ENCODE measurements at regions not wholly inside any gene's neighbourhood (a gene's known extent, or its start where the extent isn't known, plus 50 kb on each side); places are given as distances from the start of the nearest gene placed in this dataset.

GRCh38 chr16:88283596-88283995 is 99.2 kb upstream of the ZNF469 start:
- Histone ChIP-seq H2BK120ac (ENCODE audit: low read depth, low read length) (no peak overlapping the region), H3K27me3 (ENCODE audit: control insufficient read depth in 3 of 3, insufficient read depth in 3 of 3, low read depth in 1 of 3, low read length in 3 of 3) (no peaks in the 10 kb centered on the region), H2BK12ac (ENCODE audit: low read length) (no peak overlapping the region), H3K4ac (ENCODE audit: low read length) (no peak overlapping the region), H3K14ac (ENCODE audit: low read length) (no peak overlapping the region), H3K36me3 (replicated peaks in 1 of 2; ENCODE audit: control insufficient read depth in 2 of 2, insufficient read depth in 2 of 2, low read length in 2 of 2) (no peaks in the 10 kb centered on the region), H3K9me3 (replicated peaks in 1 of 2; ENCODE audit: control insufficient read depth in 2 of 2, insufficient read depth in 1 of 2, low read depth in 1 of 2, low read length in 2 of 2) (peaks cover 31 to 32% of the 10 kb centered on the region in 2 donors), H3K9ac (ENCODE audit: low read depth, low read length, poor library complexity) (no peak overlapping the region), H3K18ac (ENCODE audit: low read length) (no peak overlapping the region), H3K4me2 (ENCODE audit: insufficient read depth, low read length, poor library complexity, severe bottlenecking) (no peak overlapping the region), H3K27ac (replicated peaks; ENCODE audit: low read length) (no peak overlapping the region), H2AK5ac (ENCODE audit: low read depth, low read length) (no peak overlapping the region), H3K23ac (ENCODE audit: low read depth, low read length, poor library complexity) (no peak overlapping the region), H3K4me1 (ENCODE audit: control insufficient read depth in 2 of 2, insufficient read depth in 1 of 2, low read depth in 1 of 2, low read length in 2 of 2) (no peaks in the 10 kb centered on the region), H4K8ac (ENCODE audit: low read depth, low read length) (no peak overlapping the region), H3K79me1 (ENCODE audit: low read depth, low read length) (no peaks in the 10 kb centered on the region), H2AFZ (ENCODE audit: low read length) (no peak overlapping the region), H3K4me3 (ENCODE audit: low read length in 2 of 2) (no peak overlapping the region), H2BK15ac (ENCODE audit: low read length) (no peak overlapping the region), H2BK5ac (ENCODE audit: low read length) (no peak overlapping the region), H4K91ac (ENCODE audit: low read depth, low read length, poor library complexity) (no peak overlapping the region)
- no peak for DNase-seq (ENCODE audit: low spot score)
- no CpG with 5 or more reads among the region's 13 CpGs for WGBS, 2 donors (ENCODE audit: extremely low coverage in 2 of 2, insufficient read length in 2 of 2, insufficient replicate concordance in 1 of 2)

GRCh38 chr16:88284101-88284500 is 98.7 kb upstream of the ZNF469 start:
- no peak overlapping the region for H2BK15ac ChIP-seq (ENCODE audit: low read length)

GRCh38 chr16:88284626-88285513 is 97.9 kb upstream of the ZNF469 start:
- H3K36me3 ChIP-seq (replicated peaks in 1 of 2; ENCODE audit: control insufficient read depth in 2 of 2, insufficient read depth in 2 of 2, low read length in 2 of 2), result no peaks in the 10 kb centered on the region
- no peak overlapping the region for H3K14ac ChIP-seq (ENCODE audit: low read length)
- no peak overlapping the region for H3K4me2 ChIP-seq (ENCODE audit: insufficient read depth, low read length, poor library complexity, severe bottlenecking)
- H4K8ac ChIP-seq (ENCODE audit: low read depth, low read length), result no peak overlapping the region
- H3K27ac ChIP-seq (replicated peaks; ENCODE audit: low read length), result no peak overlapping the region
- no peak overlapping the region for H3K4me3 ChIP-seq (ENCODE audit: low read length in 2 of 2)
- no peak overlapping the region for H3K9ac ChIP-seq (ENCODE audit: low read depth, low read length, poor library complexity)
- no peaks in the 10 kb centered on the region for H3K79me1 ChIP-seq (ENCODE audit: low read depth, low read length)
- H2AK5ac ChIP-seq (ENCODE audit: low read depth, low read length), result peak overlapping the region; percentile 6
- H2BK120ac ChIP-seq (ENCODE audit: low read depth, low read length), result no peak overlapping the region
- H3K9me3 ChIP-seq (replicated peaks in 1 of 2; ENCODE audit: control insufficient read depth in 2 of 2, insufficient read depth in 1 of 2, low read depth in 1 of 2, low read length in 2 of 2), result peaks cover 23 to 35% of the 10 kb centered on the region in 2 donors
- DNase-seq (ENCODE audit: low spot score), result no peak
- H3K4ac ChIP-seq (ENCODE audit: low read length), result peak overlapping the region; percentile 46
- H3K23ac ChIP-seq (ENCODE audit: low read depth, low read length, poor library complexity), result peak overlapping the region; percentile 34
- H2BK15ac ChIP-seq (ENCODE audit: low read length), result no peak overlapping the region
- WGBS, 2 donors (ENCODE audit: extremely low coverage in 2 of 2, insufficient read length in 2 of 2, insufficient replicate concordance in 1 of 2), result no CpG with 5 or more reads among the region's 20 CpGs
- H3K18ac ChIP-seq (ENCODE audit: low read length), result peak overlapping the region; percentile 36
- H3K4me1 ChIP-seq (ENCODE audit: control insufficient read depth in 2 of 2, insufficient read depth in 1 of 2, low read depth in 1 of 2, low read length in 2 of 2), result no peaks in the 10 kb centered on the region
- H3K27me3 ChIP-seq (ENCODE audit: control insufficient read depth in 3 of 3, insufficient read depth in 3 of 3, low read depth in 1 of 3, low read length in 3 of 3), result no peaks in the 10 kb centered on the region
- no peak overlapping the region for H4K91ac ChIP-seq (ENCODE audit: low read depth, low read length, poor library complexity)
- no peak overlapping the region for H2BK5ac ChIP-seq (ENCODE audit: low read length)
- no peak overlapping the region for H2BK12ac ChIP-seq (ENCODE audit: low read length)
- no peak overlapping the region for H2AFZ ChIP-seq (ENCODE audit: low read length)

More at GRCh38 chr16:88284101-88284500, 98.7 kb upstream of the ZNF469 start:
- no peaks in the 10 kb centered on the region for H3K36me3 ChIP-seq (replicated peaks in 1 of 2; ENCODE audit: control insufficient read depth in 2 of 2, insufficient read depth in 2 of 2, low read length in 2 of 2)
- H3K9ac ChIP-seq (ENCODE audit: low read depth, low read length, poor library complexity), result no peak overlapping the region
- H3K18ac ChIP-seq (ENCODE audit: low read length), result no peak overlapping the region
- no peak overlapping the region for H4K91ac ChIP-seq (ENCODE audit: low read depth, low read length, poor library complexity)
- H2BK12ac ChIP-seq (ENCODE audit: low read length), result no peak overlapping the region
- no peak overlapping the region for H3K4me3 ChIP-seq (ENCODE audit: low read length in 2 of 2)
- H2AK5ac ChIP-seq (ENCODE audit: low read depth, low read length), result no peak overlapping the region
- no peaks in the 10 kb centered on the region for H3K79me1 ChIP-seq (ENCODE audit: low read depth, low read length)
- no peak overlapping the region for H3K27ac ChIP-seq (replicated peaks; ENCODE audit: low read length)
- H3K14ac ChIP-seq (ENCODE audit: low read length), result no peak overlapping the region
- H3K23ac ChIP-seq (ENCODE audit: low read depth, low read length, poor library complexity), result no peak overlapping the region
- no peaks in the 10 kb centered on the region for H3K27me3 ChIP-seq (ENCODE audit: control insufficient read depth in 3 of 3, insufficient read depth in 3 of 3, low read depth in 1 of 3, low read length in 3 of 3)
- no peak overlapping the region for H4K8ac ChIP-seq (ENCODE audit: low read depth, low read length)
- WGBS, 2 donors (ENCODE audit: extremely low coverage in 2 of 2, insufficient read length in 2 of 2, insufficient replicate concordance in 1 of 2), result no CpG with 5 or more reads among the region's 9 CpGs
- no peak for DNase-seq (ENCODE audit: low spot score)
- H2BK120ac ChIP-seq (ENCODE audit: low read depth, low read length), result no peak overlapping the region
- H3K4me1 ChIP-seq (ENCODE audit: control insufficient read depth in 2 of 2, insufficient read depth in 1 of 2, low read depth in 1 of 2, low read length in 2 of 2), result no peaks in the 10 kb centered on the region
- no peak overlapping the region for H2BK5ac ChIP-seq (ENCODE audit: low read length)
- H3K9me3 ChIP-seq (replicated peaks in 1 of 2; ENCODE audit: control insufficient read depth in 2 of 2, insufficient read depth in 1 of 2, low read depth in 1 of 2, low read length in 2 of 2), result peaks cover 27 to 34% of the 10 kb centered on the region in 2 donors
- H3K4me2 ChIP-seq (ENCODE audit: insufficient read depth, low read length, poor library complexity, severe bottlenecking), result no peak overlapping the region
- no peak overlapping the region for H3K4ac ChIP-seq (ENCODE audit: low read length)
- no peak overlapping the region for H2AFZ ChIP-seq (ENCODE audit: low read length)

GRCh38 chr16:88285514-88285822 is 97.3 kb upstream of the ZNF469 start:
- Histone ChIP-seq H3K4ac (ENCODE audit: low read length) (no peak overlapping the region), H3K18ac (ENCODE audit: low read length) (no peak overlapping the region), H3K27ac (replicated peaks; ENCODE audit: low read length) (no peak overlapping the region), H3K4me3 (ENCODE audit: low read length in 2 of 2) (no peak overlapping the region), H3K27me3 (ENCODE audit: control insufficient read depth in 3 of 3, insufficient read depth in 3 of 3, low read depth in 1 of 3, low read length in 3 of 3) (no peaks in the 10 kb centered on the region), H3K4me2 (ENCODE audit: insufficient read depth, low read length, poor library complexity, severe bottlenecking) (no peak overlapping the region), H3K14ac (ENCODE audit: low read length) (no peak overlapping the region), H4K8ac (ENCODE audit: low read depth, low read length) (no peak overlapping the region), H3K9ac (ENCODE audit: low read depth, low read length, poor library complexity) (no peak overlapping the region), H2AK5ac (ENCODE audit: low read depth, low read length) (no peak overlapping the region), H2BK12ac (ENCODE audit: low read length) (no peak overlapping the region), H3K36me3 (replicated peaks in 1 of 2; ENCODE audit: control insufficient read depth in 2 of 2, insufficient read depth in 2 of 2, low read length in 2 of 2) (no peaks in the 10 kb centered on the region), H4K91ac (ENCODE audit: low read depth, low read length, poor library complexity) (no peak overlapping the region), H2BK15ac (ENCODE audit: low read length) (no peak overlapping the region), H2BK120ac (ENCODE audit: low read depth, low read length) (no peak overlapping the region), H3K4me1 (ENCODE audit: control insufficient read depth in 2 of 2, insufficient read depth in 1 of 2, low read depth in 1 of 2, low read length in 2 of 2) (no peaks in the 10 kb centered on the region), H2AFZ (ENCODE audit: low read length) (no peak overlapping the region), H3K79me1 (ENCODE audit: low read depth, low read length) (no peaks in the 10 kb centered on the region), H2BK5ac (ENCODE audit: low read length) (no peak overlapping the region), H3K23ac (ENCODE audit: low read depth, low read length, poor library complexity) (no peak overlapping the region), H3K9me3 (replicated peaks in 1 of 2; ENCODE audit: control insufficient read depth in 2 of 2, insufficient read depth in 1 of 2, low read depth in 1 of 2, low read length in 2 of 2) (peaks cover 18 to 30% of the 10 kb centered on the region in 2 donors)
- DNase-seq (ENCODE audit: low spot score), result no peak
- no CpG with 5 or more reads among the region's 10 CpGs for WGBS, 2 donors (ENCODE audit: extremely low coverage in 2 of 2, insufficient read length in 2 of 2, insufficient replicate concordance in 1 of 2)

All from neuronal stem cell (in vitro differentiated cells).